A549 (cell line): ENCODE measurements at regions not wholly inside any gene's neighbourhood (a gene's known extent, or its start where the extent isn't known, plus 50 kb on each side); places are given as distances from the start of the nearest gene placed in this dataset.

Experiments
- ATAC-seq, 2 experiments: fragments of 200-7000 bp in 1 of 2; fragments of >200 bp in 1 of 2; cut with Nextera tagmentation in 1 of 2; cut with Tn5 transposase in 1 of 2; 3 replicates each; pipeline versions ENCODE4 v1.8.0 to v1.9.1; 2018 to 2020; ENCODE audit warnings: mild to moderate bottlenecking in 1 of 2, moderate library complexity in 1 of 2
- CTCF ChIA-PET: fragments of 300-600 bp; sonication (Branson Sonifier 250); formaldehyde crosslinking; extraction: SDS; loops from one replicate; lab custom pipeline; 2021; ENCODE audit warnings: antibody characterized with exemption, inconsistent platforms; lab: Yijun Ruan, JAX
- POLR2A ChIA-PET: fragments of 350-600 bp; formaldehyde crosslinking; extraction: SDS; loops from one replicate; lab custom pipeline; 2021; ENCODE audit warnings: antibody characterized with exemption, inconsistent platforms; lab: Yijun Ruan, JAX
- DNase-seq, 2 experiments: peaks; one replicate each; pipeline versions ENCODE4 v3.0.0 to v3.0.0-alpha.2; 2011 to 2016; ENCODE audit warnings: low read depth in 1 of 2, low spot score in 1 of 2
- FAIRE-seq: peaks from 2 replicates; lab custom pipeline; 2011; peaks lifted over from hg19 to GRCh38; lab: Jason Lieb, UNC
- H3K27ac ChIP-seq, 2 experiments: fragments of >200 bp; sonication (Bioruptor Twin); formaldehyde crosslinking; 3 replicates each; pipeline ENCODE4 v1.5.1; 2016 to 2017
- H3K4me1 ChIP-seq: fragments of >200 bp; sonication (Bioruptor Twin); formaldehyde crosslinking; 3 replicates; pipeline ENCODE4 v1.6.1; 2016
- H3K4me2 ChIP-seq: fragments of >200 bp; sonication (Bioruptor Twin); formaldehyde crosslinking; 3 replicates; pipeline ENCODE4 v1.6.1; 2016
- H3K4me3 ChIP-seq: fragments of >200 bp; sonication (Bioruptor Twin); formaldehyde crosslinking; 3 replicates; pipeline ENCODE4 v1.5.1; 2016
- H3K9me3 ChIP-seq: fragments of >200 bp; sonication (Bioruptor Twin); formaldehyde crosslinking; 3 replicates; pipeline ENCODE4 v1.6.1; 2016
- ATOH8 ChIP-seq: fragments of 250-450 bp; sonication (Bioruptor Pico); IDR thresholded peaks from 2 replicates; pipeline ENCODE4 v1.5.0; 2020; ENCODE audit warnings: low read depth, mild to moderate bottlenecking, moderate library complexity
- CBX2 ChIP-seq: fragments of 200-600 bp; sonication (generic); IDR thresholded peaks from 2 replicates; pipeline ENCODE4 v1.6.1; 2016; ENCODE audit warnings: low read depth, mild to moderate bottlenecking, borderline replicate concordance
- CBX8 ChIP-seq: fragments of 200-600 bp; sonication (generic); IDR thresholded peaks from 2 replicates; pipeline ENCODE4 v1.6.1; 2016
- CEBPB ChIP-seq, 2 experiments: fragments of >200 bp in 1 of 2; sonication (Bioruptor Twin) in 1 of 2; formaldehyde crosslinking in 1 of 2; IDR thresholded peaks; 2 replicates each; pipeline ENCODE4 v1.6.1; 2012 to 2016
- CHD2 ChIP-seq: fragments of 150-350 bp; IDR thresholded peaks from 2 replicates; pipeline ENCODE4 v1.6.1; 2014; ENCODE audit warnings: low read length; ENCODE audit not compliant: partially characterized antibody
- CTCF ChIP-seq: fragments of >200 bp; sonication (Bioruptor Twin); formaldehyde crosslinking; IDR thresholded peaks from 3 replicates; pipeline ENCODE4 v1.5.1; 2016
- EHF ChIP-seq: fragments of 250-450 bp; sonication (Bioruptor Pico); IDR thresholded peaks from 2 replicates; pipeline ENCODE4 v1.5.0; 2020; ENCODE audit warnings: mild to moderate bottlenecking
- FOSB ChIP-seq: fragments of 250-450 bp; sonication (Bioruptor Pico); IDR thresholded peaks from 2 replicates; pipeline ENCODE4 v1.5.0; 2020; ENCODE audit warnings: mild to moderate bottlenecking, moderate library complexity
- FOXS1 ChIP-seq: fragments of 250-450 bp; sonication (Bioruptor Pico); IDR thresholded peaks from 2 replicates; pipeline ENCODE4 v1.5.0; 2020; ENCODE audit warnings: mild to moderate bottlenecking, moderate library complexity
- GATA3 ChIP-seq: IDR thresholded peaks from 2 replicates; pipeline ENCODE4 v1.6.1; 2012; ENCODE audit warnings: borderline replicate concordance
- HDAC2 ChIP-seq: fragments of 200-600 bp; sonication (generic); IDR thresholded peaks from 2 replicates; pipeline ENCODE4 v1.6.1; 2016
- HEYL ChIP-seq: fragments of 250-450 bp; sonication (Bioruptor Pico); IDR thresholded peaks from 2 replicates; pipeline ENCODE4 v1.8.0; 2021; ENCODE audit warnings: mild to moderate bottlenecking, moderate library complexity
- HOXA7 ChIP-seq: fragments of 250-450 bp; sonication (Bioruptor Pico); IDR thresholded peaks from 2 replicates; pipeline ENCODE4 v1.5.0; 2020; ENCODE audit warnings: mild to moderate bottlenecking, moderate library complexity
- JUN ChIP-seq, 2 experiments: fragments of >200 bp; sonication (Bioruptor Twin); formaldehyde crosslinking; IDR thresholded peaks; 2 replicates in 1 of 2; 3 replicates in 1 of 2; pipeline ENCODE4 v1.6.1; 2016 to 2017
- KDM1A ChIP-seq: fragments of 200-600 bp; sonication (generic); IDR thresholded peaks from 2 replicates; pipeline ENCODE4 v1.6.1; 2016; ENCODE audit warnings: low read depth, mild to moderate bottlenecking
- MAX ChIP-seq: IDR thresholded peaks from 2 replicates; pipeline ENCODE4 v1.6.1; 2012
- MAZ ChIP-seq: fragments of 150-350 bp; IDR thresholded peaks from 2 replicates; pipeline ENCODE4 v1.6.1; 2014; ENCODE audit warnings: antibody characterized with exemption, low read depth, low read length, borderline replicate concordance
- NFE2L2 ChIP-seq: fragments of 150-350 bp; conservative IDR thresholded peaks from 2 replicates; pipeline ENCODE4 v1.6.1; 2014; ENCODE audit warnings: low read length
- NPAS2 ChIP-seq: fragments of 250-450 bp; sonication (Bioruptor Pico); IDR thresholded peaks from 2 replicates; pipeline ENCODE4 v1.8.0; 2022; ENCODE audit warnings: mild to moderate bottlenecking, moderate library complexity, borderline replicate concordance
- POLR2AphosphoS2 ChIP-seq: conservative IDR thresholded peaks from 2 replicates; pipeline ENCODE4 v1.6.1; 2012; ENCODE audit warnings: low read length, improper control_type of control experiment, inconsistent platforms
- RAD21 ChIP-seq, 2 experiments: fragments of >200 bp in 1 of 2; sonication (Bioruptor Twin) in 1 of 2; formaldehyde crosslinking in 1 of 2; IDR thresholded peaks in 1 of 2; conservative IDR thresholded peaks in 1 of 2; 2 replicates in 1 of 2; 3 replicates in 1 of 2; pipeline ENCODE4 v1.6.1; 2012 to 2018; ENCODE audit warnings: inconsistent platforms in 1 of 2
- RARB ChIP-seq: fragments of 250-450 bp; sonication (Bioruptor Pico); IDR thresholded peaks from 2 replicates; pipeline ENCODE4 v1.8.0; 2021; ENCODE audit warnings: mild to moderate bottlenecking, moderate library complexity
- RCOR1 ChIP-seq: fragments of 150-350 bp; IDR thresholded peaks from 2 replicates; pipeline ENCODE4 v1.6.1; 2014; ENCODE audit warnings: antibody characterized with exemption, low read length, low read depth
- RFX5 ChIP-seq: fragments of 450-650 bp; IDR thresholded peaks from 2 replicates; pipeline ENCODE4 v1.7.1; 2014; ENCODE audit warnings: antibody characterized with exemption, mild to moderate bottlenecking, moderate library complexity
- RNF2 ChIP-seq: fragments of 200-600 bp; sonication (generic); IDR thresholded peaks from 2 replicates; pipeline ENCODE4 v1.6.1; 2016; ENCODE audit warnings: low read depth, mild to moderate bottlenecking, antibody characterized with exemption, moderate library complexity, borderline replicate concordance
- SREBF2 ChIP-seq: fragments of 450-650 bp; IDR thresholded peaks from 2 replicates; pipeline ENCODE4 v1.6.1; 2014; ENCODE audit warnings: mild to moderate bottlenecking, moderate library complexity
- TFCP2L1 ChIP-seq: fragments of 250-450 bp; sonication (Bioruptor Pico); IDR thresholded peaks from 2 replicates; pipeline ENCODE4 v1.5.0; 2021; ENCODE audit warnings: mild to moderate bottlenecking
- USF2 ChIP-seq: fragments of 450-650 bp; IDR thresholded peaks from 2 replicates; pipeline ENCODE4 v1.6.1; 2014; ENCODE audit warnings: antibody characterized with exemption
- ZFP36 ChIP-seq: fragments of 450-650 bp; IDR thresholded peaks from 2 replicates; pipeline ENCODE4 v1.6.1; 2014; ENCODE audit warnings: borderline replicate concordance; ENCODE audit not compliant: partially characterized antibody
- ZNF302 ChIP-seq: fragments of 250-450 bp; sonication (Bioruptor Pico); IDR thresholded peaks from 2 replicates; pipeline ENCODE4 v1.9.0; 2021; ENCODE audit warnings: inconsistent platforms, mild to moderate bottlenecking, moderate library complexity
- WGBS: methylation state at CpG from one replicate; pipeline ENCODE4 v1.1.6; 2017; ENCODE audit errors: missing lambda C conversion rate; 5-methylcytosine and 5-hydroxymethylcytosine counted together

- Histone ChIP-seq H3K27ac (no peak overlapping the region), H3K4me1 (no peaks in the 10 kb centered on the region), H3K4me3 (no peak overlapping the region)
- FAIRE-seq (no peak), ATAC-seq (no peak)
- ChIA-PET POLR2A (no interaction called here), CTCF (no interaction called here)
- TF ChIP-seq NPAS2 (no peak), JUN (IDR thresholded peaks at IDR 0.05) (no peak), HDAC2 (no peak), FOSB (CRISPR knock-in tag) (no peak), ZNF302 (CRISPR knock-in tag) (no peak), TFCP2L1 (no peak), RAD21 (conservative IDR thresholded peaks at IDR 0.05 in 1 of 2, IDR thresholded peaks at IDR 0.05 in 1 of 2) (no peak), CHD2 (no peak), CBX2 (no peak), RARB (no peak), NFE2L2 (no peak), CBX8 (no peak), RNF2 (no peak), USF2 (no peak), SREBF2 (no peak), GATA3 (no peak), ZFP36 (no peak), HEYL (CRISPR knock-in tag) (no peak), EHF (CRISPR knock-in tag) (no peak)
- TF ChIP-seq, all 56 proteins: peak for 0
- DNase-seq: no peak
- 29% methylated on average over 3 of the region's 3 CpGs for WGBS
- Histone ChIP-seq H3K4me2 (no peak overlapping the region), H3K9me3 (no peaks in the 10 kb centered on the region)
These were observed 259.6 kb upstream of the FOXQ1 start for GRCh38 chr6:1052262-1052661.

GRCh38 chr6:1049900-1050299 is 262.0 kb upstream of the FOXQ1 start:
- no peak overlapping the region for H3K4me2 ChIP-seq

More at GRCh38 chr6:1049900-1050299, 262.0 kb upstream of the FOXQ1 start:
- no peak for TF ChIP-seq CTCF
- no peak for TF ChIP-seq RNF2
- no peak for TF ChIP-seq RARB
- TF ChIP-seq CEBPB (IDR thresholded peaks at IDR 0.05): no peak
- no peak for TF ChIP-seq TFCP2L1
- no peak for TF ChIP-seq HDAC2
- TF ChIP-seq RFX5: no peak
- TF ChIP-seq MAZ: no peak
- no peak for TF ChIP-seq HOXA7 (CRISPR knock-in tag)
- no peak for TF ChIP-seq ATOH8 (CRISPR knock-in tag)
- no peak for TF ChIP-seq FOXS1 (CRISPR knock-in tag)
- no peak for TF ChIP-seq MAX
- no peak for TF ChIP-seq CBX8
- TF ChIP-seq RCOR1: no peak
- TF ChIP-seq KDM1A: no peak
- TF ChIP-seq ZNF302 (CRISPR knock-in tag): no peak
- no peak for TF ChIP-seq POLR2AphosphoS2
- TF ChIP-seq GATA3: no peak
- Histone ChIP-seq H3K9me3 (no peaks in the 10 kb centered on the region), H3K4me3 (no peak overlapping the region), H3K4me1 (no peaks in the 10 kb centered on the region), H3K27ac (no peak overlapping the region)
- ATAC-seq (no peak), DNase-seq (no peak), FAIRE-seq (no peak)
- 49% methylated on average over 5 of the region's 5 CpGs for WGBS
- POLR2A ChIA-PET: no interaction called here
- CTCF ChIA-PET: interaction anchor here (0.8 kb wide), 1 partner anchor 11 kb away, joined by 3 read pairs; no protein-coding TSS in a partner anchor
